Endothelial cell (in vitro differentiated cells): ENCODE measurements at regions not wholly inside any gene's neighbourhood (a gene's known extent, or its start where the extent isn't known, plus 50 kb on each side); places are given as distances from the start of the nearest gene placed in this dataset.

Source experiments
- DNase-seq: peaks from one replicate; pipeline ENCODE4 v3.0.0; 2021; ENCODE audit warnings: low spot score
- H3K27ac Mint-ChIP-seq: one replicate; pipeline ENCODE4 v1.8.0; 2021; ENCODE audit warnings: mixed read lengths, inconsistent platforms; ENCODE audit not compliant: unreplicated experiment
- H3K27me3 Mint-ChIP-seq: one replicate; pipeline ENCODE4 v1.8.0; 2021; ENCODE audit warnings: mild to moderate bottlenecking, moderate library complexity, mixed read lengths, inconsistent platforms; ENCODE audit not compliant: unreplicated experiment
- H3K36me3 Mint-ChIP-seq: one replicate; pipeline ENCODE4 v1.8.0; 2021; ENCODE audit warnings: mild to moderate bottlenecking, low read depth, mixed read lengths, inconsistent platforms; ENCODE audit not compliant: unreplicated experiment
- H3K4me1 Mint-ChIP-seq: one replicate; pipeline ENCODE4 v1.8.0; 2021; ENCODE audit warnings: mild to moderate bottlenecking, mixed read lengths, inconsistent platforms; ENCODE audit not compliant: unreplicated experiment
- H3K4me3 Mint-ChIP-seq: one replicate; pipeline ENCODE4 v1.8.0; 2021; ENCODE audit warnings: mild to moderate bottlenecking, mixed read lengths, inconsistent platforms; ENCODE audit not compliant: unreplicated experiment
- H3K9me3 Mint-ChIP-seq: one replicate; pipeline ENCODE4 v1.8.0; 2021; ENCODE audit warnings: mixed read lengths, inconsistent platforms; ENCODE audit not compliant: unreplicated experiment
- TF ChIP-seq, protein P1 (sequence below): fragments of 200-600 bp; sonication (generic); IDR thresholded peaks from one replicate; pipeline ENCODE4 v1.5.0; 2021; ENCODE audit warnings: antibody characterized with exemption; ENCODE audit not compliant: unreplicated experiment

DNA sequence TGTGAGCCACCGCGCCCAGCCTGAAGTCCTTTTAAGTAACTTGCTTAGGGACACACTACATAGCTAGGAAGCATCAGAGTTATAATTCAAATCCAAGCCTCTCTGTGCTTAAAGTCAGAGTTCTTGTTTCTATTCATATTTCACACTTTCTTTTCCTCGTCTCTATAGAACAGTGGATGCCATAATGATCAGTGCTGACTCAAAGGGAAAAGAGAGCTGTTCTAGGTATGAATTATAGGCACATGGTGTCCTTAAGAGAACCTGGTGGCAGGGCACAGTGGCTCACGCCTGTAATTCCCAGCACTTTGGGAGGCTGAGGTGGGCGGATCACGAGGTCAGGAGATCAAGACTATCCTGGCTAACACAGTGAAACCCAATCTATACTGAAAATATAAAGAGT, 400.2 kb upstream of the DDI1 start:
- Mint-ChIP-seq H3K27me3 (peaks cover 1% of the 10 kb centered on the region), H3K36me3 (no peaks in the 10 kb centered on the region), H3K4me3 (no peak overlapping the region), H3K4me1 (no peaks in the 10 kb centered on the region), H3K27ac (no peak overlapping the region), H3K9me3 (no peaks in the 10 kb centered on the region)
- DNase-seq = no peak
- TF ChIP-seq, protein P1, sequence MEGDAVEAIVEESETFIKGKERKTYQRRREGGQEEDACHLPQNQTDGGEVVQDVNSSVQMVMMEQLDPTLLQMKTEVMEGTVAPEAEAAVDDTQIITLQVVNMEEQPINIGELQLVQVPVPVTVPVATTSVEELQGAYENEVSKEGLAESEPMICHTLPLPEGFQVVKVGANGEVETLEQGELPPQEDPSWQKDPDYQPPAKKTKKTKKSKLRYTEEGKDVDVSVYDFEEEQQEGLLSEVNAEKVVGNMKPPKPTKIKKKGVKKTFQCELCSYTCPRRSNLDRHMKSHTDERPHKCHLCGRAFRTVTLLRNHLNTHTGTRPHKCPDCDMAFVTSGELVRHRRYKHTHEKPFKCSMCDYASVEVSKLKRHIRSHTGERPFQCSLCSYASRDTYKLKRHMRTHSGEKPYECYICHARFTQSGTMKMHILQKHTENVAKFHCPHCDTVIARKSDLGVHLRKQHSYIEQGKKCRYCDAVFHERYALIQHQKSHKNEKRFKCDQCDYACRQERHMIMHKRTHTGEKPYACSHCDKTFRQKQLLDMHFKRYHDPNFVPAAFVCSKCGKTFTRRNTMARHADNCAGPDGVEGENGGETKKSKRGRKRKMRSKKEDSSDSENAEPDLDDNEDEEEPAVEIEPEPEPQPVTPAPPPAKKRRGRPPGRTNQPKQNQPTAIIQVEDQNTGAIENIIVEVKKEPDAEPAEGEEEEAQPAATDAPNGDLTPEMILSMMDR = no peak

DNA sequence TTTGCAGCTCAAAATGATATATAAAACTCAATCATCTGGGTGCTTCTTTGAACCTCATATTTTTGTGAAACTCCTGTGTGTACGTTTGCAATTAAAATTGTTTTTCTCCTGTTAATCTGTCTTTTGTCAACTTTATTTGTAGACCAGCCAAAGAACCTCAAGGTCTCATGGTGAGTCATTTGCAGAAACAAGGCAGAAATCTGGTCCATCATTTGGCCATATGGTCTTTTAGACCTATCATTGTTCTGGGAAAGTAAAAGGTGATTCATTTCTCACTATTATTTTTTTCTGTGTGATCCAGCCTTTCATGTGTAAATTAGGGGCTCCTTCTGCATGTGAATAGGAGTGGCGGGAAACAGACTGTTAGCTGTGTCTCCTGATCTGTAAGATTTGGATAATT, 399.1 kb upstream of the DDI1 start:
- no peaks in the 10 kb centered on the region for H3K9me3 Mint-ChIP-seq
- DNase-seq = no peak
- H3K27me3 Mint-ChIP-seq = no peaks in the 10 kb centered on the region
- no peaks in the 10 kb centered on the region for H3K36me3 Mint-ChIP-seq
- TF ChIP-seq, protein P1 = no peak
- no peak overlapping the region for H3K27ac Mint-ChIP-seq
- H3K4me3 Mint-ChIP-seq = no peak overlapping the region
- no peaks in the 10 kb centered on the region for H3K4me1 Mint-ChIP-seq

DNA sequence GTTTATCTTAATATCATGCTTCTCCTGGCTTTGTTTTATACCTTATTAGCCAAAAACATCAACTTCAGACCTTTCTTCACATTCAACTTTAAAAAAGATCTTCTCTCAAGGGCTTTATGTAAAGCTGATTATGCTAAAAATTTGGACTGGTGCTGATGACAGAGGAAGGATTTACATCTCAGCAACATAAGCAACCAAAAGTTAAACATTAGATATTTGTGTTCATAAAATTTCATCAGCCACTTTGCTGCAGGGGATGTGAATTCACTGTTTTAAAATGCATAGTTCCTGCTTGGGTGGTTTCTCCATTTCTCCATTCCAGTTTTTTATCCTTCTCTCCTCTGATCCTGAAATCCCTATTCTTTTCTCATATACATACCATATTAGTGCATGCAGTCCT, 398.6 kb upstream of the DDI1 start:
- Mint-ChIP-seq H3K27me3 (peaks cover 2% of the 10 kb centered on the region), H3K36me3 (no peaks in the 10 kb centered on the region), H3K4me1 (no peaks in the 10 kb centered on the region), H3K27ac (no peak overlapping the region), H3K9me3 (no peaks in the 10 kb centered on the region), H3K4me3 (no peak overlapping the region)
- TF ChIP-seq, protein P1 = no peak
- DNase-seq = no peak

DNA sequence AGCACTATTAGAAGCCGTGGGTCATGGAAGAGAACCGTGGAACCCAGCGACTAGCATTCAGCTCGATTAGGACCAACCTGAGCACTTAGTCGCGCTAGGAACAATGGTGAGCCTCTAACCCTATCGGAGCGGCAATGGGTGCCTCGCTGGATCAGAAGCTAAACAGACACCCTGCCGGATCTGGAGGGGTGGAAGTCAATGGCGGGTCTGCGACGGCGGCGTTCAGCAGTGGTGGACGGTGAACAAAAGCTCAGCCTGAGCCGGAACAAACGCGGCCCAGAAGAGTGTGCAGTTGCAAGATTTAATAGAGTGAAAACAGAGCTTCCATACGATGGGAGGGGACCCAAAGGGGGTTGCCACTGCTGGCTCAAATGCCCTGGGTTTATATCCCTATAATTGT, 391.8 kb upstream of the DDI1 start:
- peaks cover 3% of the 10 kb centered on the region for H3K27me3 Mint-ChIP-seq

DNA sequence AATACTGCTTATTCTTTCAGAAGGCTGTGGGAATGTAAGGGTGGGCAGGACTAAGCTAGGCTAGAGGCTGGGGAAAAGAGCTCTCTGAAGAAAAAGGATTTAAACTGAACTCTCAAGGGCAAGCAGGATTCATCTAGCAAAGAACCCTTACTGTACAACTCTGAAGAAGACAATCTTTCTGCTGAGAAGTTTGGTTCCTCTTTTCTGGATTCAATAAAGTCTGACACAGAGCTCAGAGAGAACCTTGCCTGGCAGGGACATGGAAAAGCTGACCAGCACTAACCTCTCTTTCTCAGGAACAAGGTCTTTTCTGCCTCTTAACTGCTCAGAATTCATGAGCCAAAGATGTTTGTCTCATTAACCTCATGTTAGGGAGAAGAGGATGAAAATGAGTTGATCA, 388.4 kb upstream of the DDI1 start:
- Mint-ChIP-seq H3K27ac (no peak overlapping the region), H3K9me3 (no peaks in the 10 kb centered on the region), H3K4me3 (no peak overlapping the region), H3K4me1 (no peaks in the 10 kb centered on the region), H3K36me3 (no peaks in the 10 kb centered on the region), H3K27me3 (peaks cover 2% of the 10 kb centered on the region)
- DNase-seq = no peak
- TF ChIP-seq, protein P1 = no peak

More for the DNA sequence above, 391.8 kb upstream of the DDI1 start:
- Mint-ChIP-seq H3K4me1 (no peaks in the 10 kb centered on the region), H3K36me3 (no peaks in the 10 kb centered on the region), H3K27ac (no peak overlapping the region), H3K9me3 (no peaks in the 10 kb centered on the region), H3K4me3 (no peak overlapping the region)
- TF ChIP-seq, protein P1 = no peak
- DNase-seq = no peak
